GM12878 (cell line): ENCODE measurements at regions not wholly inside any gene's neighbourhood (a gene's known extent, or its start where the extent isn't known, plus 50 kb on each side); places are given as distances from the start of the nearest gene placed in this dataset.

ENCODE experiments used
- ATAC-seq: fragments of 200-7000 bp; cut with Tn5 transposase; 3 replicates; pipeline ENCODE4 v1.9.1; 2020; ENCODE audit warnings: mild to moderate bottlenecking, moderate library complexity
- BruUV-seq: library from RNA; stranded (reverse); fragments of 400-500 nt; replicated peaks from 2 replicates; lab custom pipeline; 2021; lab: Mats Ljungman, UMichigan
- CTCF ChIA-PET: fragments of 300-600 bp; sonication (Branson Sonifier 250); formaldehyde crosslinking; extraction: SDS; loops from one replicate; lab custom pipeline; 2021; ENCODE audit warnings: inconsistent platforms; lab: Yijun Ruan, JAX
- POLR2A ChIA-PET: fragments of 350-600 bp; formaldehyde crosslinking; extraction: SDS; loops from one replicate; lab custom pipeline; 2021; ENCODE audit warnings: inconsistent platforms; lab: Charles Lee
- RAD21 ChIA-PET: fragments of 300-600 bp; sonication (Branson Sonifier 250); formaldehyde crosslinking; loops from one replicate; lab custom pipeline; 2023; ENCODE audit warnings: antibody characterized with exemption; ENCODE audit not compliant: unreplicated experiment; lab: Charles Lee
- SMC1A ChIA-PET: fragments of 300-600 bp; sonication (Branson Sonifier 250); formaldehyde crosslinking; loops from one replicate; lab custom pipeline; 2023; ENCODE audit not compliant: unreplicated experiment, uncharacterized antibody; lab: Charles Lee
- DNase-seq: peaks from one replicate; pipeline ENCODE4 v3.0.0-alpha.2; 2011; ENCODE audit warnings: low read depth, low spot score
- FAIRE-seq: peaks from 3 replicates; lab custom pipeline; 2011; peaks lifted over from hg19 to GRCh38; lab: Jason Lieb, UNC
- H2AFZ ChIP-seq: 2 replicates; pipeline ENCODE4 v1.6.0; 2011; ENCODE audit warnings: low read depth, low read length, control low read depth; ENCODE audit not compliant: control insufficient read depth
- H3K27ac ChIP-seq: 2 replicates; pipeline ENCODE4 v1.5.1; 2011; ENCODE audit warnings: control low read depth; ENCODE audit not compliant: control insufficient read depth, insufficient read depth
- H3K27me3 ChIP-seq, 2 experiments: replicated peaks in 1 of 2; 2 replicates each; pipeline versions ENCODE4 v1.6.0 to v1.6.1; 2011; ENCODE audit warnings: low read length in 1 of 2; ENCODE audit not compliant: control insufficient read depth in 2 of 2, insufficient read depth in 2 of 2
- H3K36me3 ChIP-seq, 2 experiments: 2 replicates each; pipeline ENCODE4 v1.5.1; 2011; ENCODE audit warnings: low read length in 1 of 2; ENCODE audit not compliant: control insufficient read depth in 2 of 2, insufficient read depth in 2 of 2
- H3K4me1 ChIP-seq: 2 replicates; pipeline ENCODE4 v1.6.1; 2011; ENCODE audit warnings: mild to moderate bottlenecking, low read length, moderate library complexity, mixed read lengths; ENCODE audit not compliant: control insufficient read depth, insufficient read depth
- H3K4me2 ChIP-seq: 2 replicates; pipeline ENCODE4 v1.6.0; 2011; ENCODE audit warnings: control low read depth; ENCODE audit not compliant: control insufficient read depth, insufficient read depth
- H3K4me3 ChIP-seq: fragments of 200-600 bp; sonication (generic); 2 replicates; pipeline ENCODE4 v1.5.1; 2016
- H3K79me2 ChIP-seq: 2 replicates; pipeline ENCODE4 v1.6.0; 2011; ENCODE audit warnings: low read length; ENCODE audit not compliant: control insufficient read depth, insufficient read depth
- H3K9ac ChIP-seq: 2 replicates; pipeline ENCODE4 v1.8.0; 2011; ENCODE audit warnings: low read length, control low read depth, mixed read lengths; ENCODE audit not compliant: control insufficient read depth, insufficient read depth
- H3K9me3 ChIP-seq: replicated peaks from 3 replicates; pipeline ENCODE4 v1.5.1; 2011; ENCODE audit warnings: mild to moderate bottlenecking, low read length; ENCODE audit not compliant: control insufficient read depth, insufficient read depth
- H4K20me1 ChIP-seq: 2 replicates; pipeline ENCODE4 v1.6.0; 2011; ENCODE audit not compliant: control insufficient read depth, insufficient read depth
- BCLAF1 ChIP-seq: fragments of 450-650 bp; IDR thresholded peaks from 2 replicates; pipeline ENCODE4 v1.6.1; 2017; ENCODE audit warnings: antibody characterized with exemption, mild to moderate bottlenecking, moderate library complexity
- EP300 ChIP-seq, 2 experiments: fragments of 150-350 bp in 1 of 2; IDR thresholded peaks; 2 replicates each; pipeline ENCODE4 v1.6.1; 2011 to 2012; ENCODE audit warnings: low read depth in 2 of 2, low read length in 2 of 2, borderline replicate concordance in 1 of 2, improper control_type of control experiment in 1 of 2, inconsistent platforms in 1 of 2; ENCODE audit not compliant: control insufficient read depth in 1 of 2
- NFYB ChIP-seq: IDR thresholded peaks from 2 replicates; pipeline ENCODE4 v1.6.1; 2011; ENCODE audit warnings: low read depth, mild to moderate bottlenecking, low read length, improper control_type of control experiment, moderate library complexity; ENCODE audit not compliant: insufficient read depth
- NR2C2 ChIP-seq: IDR thresholded peaks from 2 replicates; pipeline ENCODE4 v1.6.1; 2011; ENCODE audit warnings: borderline replicate concordance, low read depth; ENCODE audit not compliant: control insufficient read depth, insufficient read length
- RB1 ChIP-seq: fragments of 450-650 bp; formaldehyde crosslinking; IDR thresholded peaks from 2 replicates; pipeline ENCODE4 v1.6.1; 2017; ENCODE audit warnings: mild to moderate bottlenecking, borderline replicate concordance
- WGBS: methylation state at CpG from one replicate; pipeline ENCODE4 v1.1.6; 2016; ENCODE audit warnings: low lambda C conversion rate; ENCODE audit not compliant: insufficient replicate concordance, insufficient coverage; ENCODE audit errors: missing lambda C conversion rate; 5-methylcytosine and 5-hydroxymethylcytosine counted together
- in situ Hi-C: fragments of 300-500 bp; cut with MboI; formaldehyde crosslinking; loops from 9 replicates; pipeline ENCODE4 v1.14.3; 2018; ENCODE audit warnings: mixed read lengths
- intact Hi-C: fragments of 100-400 bp; cut with micrococcal nuclease; formaldehyde crosslinking; loops from one replicate; pipeline ENCODE4 v1.14.2; 2022; ENCODE audit not compliant: unreplicated experiment

DNA sequence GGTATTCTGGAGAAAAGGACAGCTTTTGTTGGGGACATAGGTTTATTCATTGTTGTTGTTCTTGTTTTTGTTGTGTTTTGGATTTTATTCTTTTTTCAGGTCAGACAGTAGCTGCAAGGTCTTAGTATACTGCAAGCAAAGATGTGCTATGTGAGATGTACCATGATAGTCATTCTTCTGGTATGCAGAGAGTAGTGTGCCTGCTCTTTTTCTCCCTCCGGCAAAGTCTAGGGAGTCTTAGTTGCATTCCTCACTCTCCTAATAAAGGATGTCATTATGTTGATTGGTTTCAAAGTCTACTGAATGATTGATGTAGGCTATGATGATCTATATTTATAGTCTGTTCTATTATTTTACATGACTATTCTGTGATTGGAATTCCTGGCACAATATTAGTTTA is 119.9 kb upstream of the POF1B start:
- no TSS peak for BruUV-seq
- in situ Hi-C loops: no loop called here
- ATAC-seq: no peak
- SMC1A ChIA-PET: interaction anchor here (1.0 kb wide), 1 partner anchor 10 kb away, joined by 3 read pairs; no protein-coding TSS in a partner anchor
- RAD21 ChIA-PET: no interaction called here
- WGBS: 100% methylated on average over 1 of the region's 1 CpG
- DNase-seq: no peak
- Histone ChIP-seq H3K4me2 (no peak overlapping the region), H4K20me1 (no peaks in the 10 kb centered on the region), H3K9me3 (no peaks in the 10 kb centered on the region), H3K9ac (no peak overlapping the region), H3K27ac (no peak overlapping the region), H3K4me3 (no peak overlapping the region), H3K27me3 (no peaks in the 10 kb centered on the region), H3K36me3 (no peaks in the 10 kb centered on the region), H2AFZ (no peak overlapping the region), H3K79me2 (no peaks in the 10 kb centered on the region), H3K4me1 (no peaks in the 10 kb centered on the region)
- no peak for TF ChIP-seq EP300 (IDR thresholded peaks at IDR 0.05; ENCODE audit: borderline replicate concordance in 1 of 2, control insufficient read depth in 1 of 2, low read depth in 2 of 2, low read length in 2 of 2)
- CTCF ChIA-PET: no interaction called here
- FAIRE-seq: no peak
- intact Hi-C loops: no loop called here
- POLR2A ChIA-PET: no interaction called here

- H3K4me3 ChIP-seq: no peak overlapping the region
- ChIA-PET RAD21 (interaction anchor here (1.1 kb wide), 1 partner anchor 116 kb away, joined by 6 read pairs; no protein-coding TSS in a partner anchor), POLR2A (no interaction called here), SMC1A (interaction anchor here (1.2 to 1.3 kb wide), 2 partner anchors 8 to 115 kb away, joined by 4 to 6 read pairs; no protein-coding TSS in a partner anchor), CTCF (no interaction called here)
- whole genome bisulfite sequencing: 42% methylated on average over 3 of the region's 3 CpGs
- DNase-seq: no peak
- no peaks in the 10 kb centered on the region for H4K20me1 ChIP-seq
- no peak overlapping the region for H3K4me2 ChIP-seq
- TF ChIP-seq RB1 (no peak), NFYB (no peak), NR2C2 (no peak), BCLAF1 (no peak)
- intact Hi-C loops: no loop called here
- no peaks in the 10 kb centered on the region for H3K4me1 ChIP-seq
- H3K79me2 ChIP-seq: no peaks in the 10 kb centered on the region
- H3K36me3 ChIP-seq: no peaks in the 10 kb centered on the region
- BruUV-seq: no TSS peak
- FAIRE-seq: no peak
- no peak overlapping the region for H3K9ac ChIP-seq
- no peak for ATAC-seq
- H2AFZ ChIP-seq: no peak overlapping the region
- no peaks in the 10 kb centered on the region for H3K27me3 ChIP-seq
- no peak overlapping the region for H3K27ac ChIP-seq
- in situ Hi-C loops: no loop called here
- no peaks in the 10 kb centered on the region for H3K9me3 ChIP-seq
Observed at GRCh38 chrX:85493821-85494220, 114.4 kb upstream of the POF1B start.
